AG08396 (cell line): ENCODE measurements at regions not wholly inside any gene's neighbourhood (a gene's known extent, or its start where the extent isn't known, plus 50 kb on each side); places are given as distances from the start of the nearest gene placed in this dataset.

ENCODE experiments used
- DNase-seq: peaks from one replicate; pipeline ENCODE4 v3.0.0; 2012; ENCODE audit warnings: low spot score, mixed read lengths

GRCh38 chr5:5995819-5996218 is 382.5 kb downstream of the MED10 start:
- DNase-seq, result no peak

- no peak for DNase-seq
Measured at GRCh38 chr5:5986492-5987178, 391.7 kb downstream of the MED10 start.

GRCh38 chr5:5985332-5985731 is 393.0 kb downstream of the MED10 start:
- DNase-seq, result no peak

- no peak for DNase-seq
Measured at GRCh38 chr5:5983261-5983980, 394.9 kb downstream of the MED10 start.

- DNase-seq, result no peak
Measured at GRCh38 chr5:5981562-5981961, 396.8 kb downstream of the MED10 start.

- DNase-seq, result no peak
Measured at GRCh38 chr5:5980538-5980895, 397.8 kb downstream of the MED10 start.

GRCh38 chr5:5979761-5980537 is 398.4 kb downstream of the MED10 start:
- DNase-seq, result no peak

DNA sequence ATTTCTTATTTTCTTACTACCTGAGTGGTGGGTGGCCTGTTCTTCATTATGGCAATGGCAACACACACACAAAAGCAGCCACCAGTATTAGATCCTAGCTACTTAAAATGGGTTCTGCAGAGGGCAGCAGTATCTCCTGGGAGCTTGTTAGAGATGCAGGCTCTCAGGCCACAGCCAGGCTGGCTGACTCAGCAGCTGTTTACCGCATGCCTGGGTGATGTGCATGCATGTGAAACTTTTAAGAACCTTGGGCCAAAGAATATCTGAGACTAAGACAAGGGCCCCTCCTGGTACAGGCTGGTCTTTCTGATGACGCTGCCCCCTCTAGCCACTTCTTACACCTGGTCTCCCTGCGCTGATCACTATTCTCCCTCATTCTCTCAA is 399.0 kb downstream of the MED10 start:
- DNase-seq, result no peak

DNA sequence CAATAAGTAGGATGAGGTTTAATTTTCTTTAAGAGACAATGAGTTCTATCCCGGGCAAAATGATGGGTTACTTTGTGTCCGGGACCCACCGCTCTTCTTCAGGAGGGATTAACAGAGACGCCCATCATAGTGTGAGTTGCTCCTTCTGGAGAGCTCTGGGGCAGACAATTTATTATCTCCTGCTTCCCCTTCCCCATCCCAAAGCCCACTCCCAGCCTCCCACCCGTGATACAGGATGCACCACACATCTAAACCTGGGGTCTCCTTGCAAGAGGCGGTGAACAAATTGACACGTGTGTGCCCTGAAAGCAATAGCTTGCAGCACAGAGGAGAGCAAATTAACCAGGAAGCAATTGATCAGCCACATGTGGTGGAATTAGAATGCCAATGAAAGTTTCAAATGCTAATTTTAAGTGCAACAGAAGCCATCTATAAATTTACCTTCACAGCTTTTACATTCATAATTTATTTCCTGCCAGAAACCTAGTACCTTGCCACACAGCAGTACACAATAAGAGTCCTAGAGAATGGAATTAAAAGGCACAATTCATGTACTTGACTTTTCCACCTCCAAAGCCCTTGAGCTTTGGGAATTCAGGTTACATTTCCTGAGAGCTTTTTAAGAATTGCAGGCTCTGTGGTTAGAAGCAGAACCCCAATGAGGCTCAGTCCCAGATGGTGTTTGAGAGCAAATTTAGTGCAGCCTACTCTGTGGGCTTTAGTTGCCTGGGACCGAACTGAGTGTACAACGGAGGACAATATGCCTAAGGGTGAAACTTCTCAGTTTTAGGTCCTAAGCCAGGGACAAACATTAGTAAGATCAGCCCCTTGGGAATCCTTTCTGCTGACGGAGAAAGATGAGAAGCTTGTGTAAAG is 399.6 kb downstream of the MED10 start:
- DNase-seq, result no peak

GRCh38 chr5:5971203-5971602 is 407.1 kb downstream of the MED10 start:
- DNase-seq, result no peak

GRCh38 chr5:5969942-5970483 is 408.3 kb downstream of the MED10 start:
- no peak for DNase-seq

GRCh38 chr5:5968981-5969380 is 409.4 kb downstream of the MED10 start:
- DNase-seq, result no peak

DNA sequence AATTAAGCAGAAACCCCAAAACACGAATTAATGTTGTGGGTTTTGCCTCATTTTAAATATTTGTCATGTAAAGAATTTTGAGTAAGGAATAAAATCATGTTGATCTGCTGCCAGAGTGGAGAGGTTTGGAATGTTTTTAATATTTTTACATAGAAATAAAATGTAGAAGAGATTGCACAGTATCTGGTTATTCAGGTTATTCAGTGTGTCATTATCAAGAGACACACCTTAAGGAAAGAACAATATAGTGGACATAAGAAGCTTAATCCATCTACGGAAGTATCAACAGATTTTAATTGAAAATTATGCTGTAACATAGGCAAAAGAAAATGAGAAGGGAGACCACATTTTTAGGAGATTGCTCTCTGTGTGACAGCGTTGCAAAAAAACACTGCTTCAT is 410.4 kb downstream of the MED10 start:
- no peak for DNase-seq

GRCh38 chr5:5967373-5967772 is 411.0 kb downstream of the MED10 start:
- no peak for DNase-seq

DNA sequence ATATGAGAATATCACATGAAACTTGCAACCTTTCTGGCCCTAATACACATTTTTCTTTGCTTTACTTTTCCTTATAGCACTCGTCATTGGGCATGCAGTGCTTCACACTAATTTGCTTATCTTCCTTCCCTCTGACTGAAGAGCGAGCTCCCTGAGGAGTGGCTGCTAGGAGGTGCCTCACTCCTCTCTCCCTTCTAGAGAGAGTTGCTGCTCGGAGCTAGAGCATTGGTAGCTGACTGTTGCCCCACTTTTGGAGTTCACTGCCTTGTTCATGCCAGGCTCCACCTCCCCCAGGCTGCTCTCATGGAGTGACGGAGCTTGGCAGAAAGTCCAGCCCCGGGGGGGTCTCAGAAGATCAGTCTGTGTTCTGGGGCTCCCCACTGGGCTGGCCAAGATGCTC is 413.2 kb downstream of the MED10 start:
- DNase-seq, result no peak

- no peak for DNase-seq
Measured at GRCh38 chr5:5964347-5964746, 414.0 kb downstream of the MED10 start.

DNA sequence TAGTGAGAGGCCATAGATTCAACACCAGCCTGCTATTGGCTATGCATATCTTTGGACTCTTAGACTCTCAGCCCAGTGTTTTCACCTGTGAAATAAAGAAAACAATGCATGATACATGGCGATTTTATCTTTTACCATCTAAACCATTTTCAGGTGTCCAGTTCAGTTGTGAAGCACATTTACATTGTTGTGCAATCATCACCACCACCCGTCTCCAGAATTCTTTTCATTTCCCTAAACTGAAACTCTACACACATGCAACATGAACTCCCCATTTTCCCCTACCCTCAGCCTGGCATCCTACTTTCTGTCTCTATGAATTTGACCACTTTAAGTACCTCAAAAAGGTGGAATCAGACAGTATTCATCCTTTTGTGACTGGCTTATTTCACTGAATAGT is 420.6 kb downstream of the MED10 start:
- DNase-seq, result no peak

- no peak for DNase-seq
Measured at GRCh38 chr5:5954275-5954598, 424.1 kb downstream of the MED10 start.

GRCh38 chr5:5953584-5954274 is 424.6 kb downstream of the MED10 start:
- DNase-seq, result no peak

DNA sequence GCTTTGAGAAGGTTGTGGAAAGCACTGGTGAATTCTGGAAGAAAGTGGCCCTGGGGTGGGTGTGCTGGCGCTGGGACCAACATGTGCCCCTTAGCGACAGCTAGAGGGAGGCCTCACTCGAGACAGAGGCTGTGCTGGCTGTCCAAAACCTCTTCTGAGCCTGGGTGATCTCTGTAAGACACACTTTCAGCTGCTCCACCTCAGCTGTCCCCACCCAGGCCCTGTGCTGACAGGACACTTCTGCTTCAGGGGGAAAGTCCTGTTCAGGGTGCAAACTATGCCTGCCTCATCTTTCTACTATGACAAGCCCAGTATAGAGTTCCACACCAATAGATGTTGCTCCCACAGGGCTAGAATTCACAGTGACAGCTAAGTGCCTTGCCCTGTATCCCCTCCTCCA is 426.4 kb downstream of the MED10 start:
- no peak for DNase-seq

DNA sequence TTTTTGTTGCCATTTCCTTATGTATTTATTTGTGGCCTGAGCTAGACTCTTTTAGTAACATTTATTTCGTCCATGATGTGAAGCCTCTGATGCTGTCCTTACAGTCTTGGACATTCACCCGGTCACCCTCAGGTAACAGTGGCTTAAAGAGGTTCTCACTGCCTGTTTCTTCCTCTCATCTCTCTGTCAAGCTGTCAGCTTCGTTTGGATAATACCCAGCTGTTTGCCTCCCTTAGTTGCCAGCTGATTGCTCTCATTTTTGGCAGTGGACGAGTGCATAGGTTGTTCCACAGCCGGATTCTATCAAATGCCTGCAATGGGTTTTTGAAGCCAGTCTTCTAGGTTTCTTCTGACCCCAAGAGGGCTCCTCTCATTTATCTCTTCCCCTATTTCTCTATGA is 427.7 kb downstream of the MED10 start:
- DNase-seq, result no peak

DNA sequence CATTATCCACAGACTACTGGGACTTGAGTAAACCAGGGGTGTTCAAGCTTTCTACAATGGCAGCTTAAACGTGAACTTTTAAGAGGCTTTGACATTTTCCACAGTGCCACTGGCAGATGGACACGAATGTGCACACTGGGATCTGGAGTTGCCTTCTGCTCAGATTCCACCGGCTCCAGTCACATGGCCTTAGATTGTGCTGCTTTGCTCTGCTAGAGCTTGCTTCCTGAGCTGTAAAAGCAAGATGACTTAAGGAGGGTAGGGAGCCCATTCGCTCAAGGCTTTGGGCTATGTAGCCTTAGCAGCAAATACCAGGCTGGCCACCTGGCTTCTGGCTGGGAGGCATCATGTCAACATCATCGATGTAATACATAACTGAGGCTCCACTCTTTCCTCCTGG is 436.9 kb downstream of the MED10 start:
- no peak for DNase-seq
